Rectal smooth muscle tissue (tissue), 1 donor: ENCODE measurements at regions not wholly inside any gene's neighbourhood (a gene's known extent, or its start where the extent isn't known, plus 50 kb on each side); places are given as distances from the start of the nearest gene placed in this dataset.

Experiments
- H3K27ac ChIP-seq: one replicate; pipeline ENCODE4 v1.7.0; 2013; ENCODE audit warnings: low read depth, low read length, inconsistent platforms
- H3K27me3 ChIP-seq: one replicate; pipeline ENCODE4 v1.7.0; 2013; ENCODE audit warnings: low read length; ENCODE audit not compliant: control insufficient read depth, insufficient read depth
- H3K36me3 ChIP-seq: one replicate; pipeline ENCODE4 v1.7.0; 2013; ENCODE audit warnings: low read length; ENCODE audit not compliant: control insufficient read depth, insufficient read depth
- H3K4me1 ChIP-seq: one replicate; pipeline ENCODE4 v1.7.0; 2013; ENCODE audit warnings: low read length; ENCODE audit not compliant: control insufficient read depth, insufficient read depth
- H3K4me3 ChIP-seq: one replicate; pipeline ENCODE4 v1.7.0; 2013; ENCODE audit warnings: low read length
- H3K9ac ChIP-seq: one replicate; pipeline ENCODE4 v1.7.0; 2013; ENCODE audit warnings: low read length

DNA sequence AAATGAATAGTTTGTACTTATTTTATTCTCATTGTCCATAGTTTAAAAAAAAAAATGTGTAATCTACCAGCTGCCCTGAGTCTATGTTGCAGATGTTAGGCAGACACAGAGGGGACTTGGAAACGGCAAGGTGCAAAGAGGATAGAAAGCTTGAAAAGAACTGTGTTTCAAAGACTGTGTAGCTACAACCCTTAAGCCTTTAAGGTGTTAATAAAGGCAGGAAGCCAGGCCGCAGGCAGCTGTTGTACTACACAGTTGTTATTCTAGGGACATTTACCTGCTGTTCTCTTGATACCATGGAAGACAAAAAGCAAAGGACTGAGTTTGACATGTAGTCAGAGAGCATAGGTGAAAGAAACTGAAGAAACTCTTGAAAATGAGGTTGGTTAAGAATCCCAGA lies 440.0 kb downstream of the TUSC7 start:
- Histone ChIP-seq H3K4me3 (no peak overlapping the region), H3K36me3 (no peaks in the 10 kb centered on the region), H3K27ac (no peak overlapping the region), H3K27me3 (no peaks in the 10 kb centered on the region), H3K9ac (no peak overlapping the region), H3K4me1 (no peaks in the 10 kb centered on the region)

GRCh38 chr3:117150628-117151027 lies 441.0 kb downstream of the TUSC7 start:
- H3K27ac ChIP-seq: no peak overlapping the region

GRCh38 chr3:117160176-117160575 lies 450.6 kb downstream of the TUSC7 start:
- no peak overlapping the region for H3K9ac ChIP-seq
- H3K27me3 ChIP-seq: no peaks in the 10 kb centered on the region
- H3K27ac ChIP-seq: no peak overlapping the region
- no peak overlapping the region for H3K4me3 ChIP-seq
- H3K36me3 ChIP-seq: no peaks in the 10 kb centered on the region
- H3K4me1 ChIP-seq: no peaks in the 10 kb centered on the region

More at GRCh38 chr3:117150628-117151027, 441.0 kb downstream of the TUSC7 start:
- Histone ChIP-seq H3K4me1 (no peaks in the 10 kb centered on the region), H3K27me3 (no peaks in the 10 kb centered on the region), H3K9ac (no peak overlapping the region), H3K36me3 (no peaks in the 10 kb centered on the region), H3K4me3 (no peak overlapping the region)

DNA sequence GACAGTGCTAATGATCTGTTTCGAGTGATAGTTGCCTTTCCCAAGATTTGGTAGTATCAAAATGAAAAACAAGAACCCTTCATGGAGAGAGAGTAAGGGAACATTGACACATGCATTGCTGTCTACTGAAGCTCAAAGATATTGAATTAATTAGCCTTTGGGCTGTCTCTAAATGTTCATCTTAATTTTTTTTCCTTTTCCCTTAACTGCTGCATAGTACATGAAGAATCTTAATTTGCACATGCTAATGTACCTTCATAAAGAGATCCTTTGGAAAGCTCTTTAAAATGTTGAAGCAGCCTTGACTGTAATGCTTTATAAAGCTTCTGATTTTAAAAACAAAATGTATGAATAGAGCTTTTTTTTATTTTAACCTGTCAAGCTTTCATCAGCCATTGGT lies 452.2 kb downstream of the TUSC7 start:
- Histone ChIP-seq H3K27me3 (no peaks in the 10 kb centered on the region), H3K36me3 (no peaks in the 10 kb centered on the region), H3K4me1 (no peaks in the 10 kb centered on the region), H3K9ac (no peak overlapping the region), H3K4me3 (no peak overlapping the region), H3K27ac (no peak overlapping the region)

- Histone ChIP-seq H3K4me1 (no peaks in the 10 kb centered on the region), H3K9ac (no peak overlapping the region), H3K27ac (no peak overlapping the region), H3K4me3 (no peak overlapping the region), H3K36me3 (no peaks in the 10 kb centered on the region), H3K27me3 (no peaks in the 10 kb centered on the region)
Measured at GRCh38 chr3:117165176-117165575, 455.6 kb downstream of the TUSC7 start.

- H3K27me3 ChIP-seq: no peaks in the 10 kb centered on the region
- no peaks in the 10 kb centered on the region for H3K4me1 ChIP-seq
- H3K36me3 ChIP-seq: no peaks in the 10 kb centered on the region
- no peak overlapping the region for H3K4me3 ChIP-seq
- H3K27ac ChIP-seq: no peak overlapping the region
- H3K9ac ChIP-seq: no peak overlapping the region
Measured at GRCh38 chr3:117165601-117166051, 456.0 kb downstream of the TUSC7 start.

DNA sequence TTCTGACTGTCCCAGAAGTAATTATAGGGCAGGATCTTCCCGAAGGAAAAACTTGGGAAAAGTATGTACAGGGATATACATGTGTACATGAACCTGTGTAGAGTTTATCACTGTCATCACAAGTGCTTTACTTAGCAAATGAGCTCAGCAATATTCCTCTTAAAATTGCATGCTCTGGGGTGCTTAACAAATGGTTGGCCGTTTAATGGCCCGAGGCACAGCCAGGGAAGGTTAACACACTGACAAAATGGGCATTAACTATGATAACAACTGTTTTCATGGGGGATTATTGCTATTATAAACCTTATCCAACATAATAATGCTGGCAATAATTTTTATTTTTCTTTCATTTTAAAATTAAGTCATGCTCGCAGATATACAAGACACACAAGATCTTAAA lies 459.3 kb downstream of the TUSC7 start:
- H3K4me1 ChIP-seq: no peaks in the 10 kb centered on the region
- no peak overlapping the region for H3K9ac ChIP-seq
- H3K27me3 ChIP-seq: no peaks in the 10 kb centered on the region
- H3K4me3 ChIP-seq: no peak overlapping the region
- H3K36me3 ChIP-seq: no peaks in the 10 kb centered on the region
- no peak overlapping the region for H3K27ac ChIP-seq

DNA sequence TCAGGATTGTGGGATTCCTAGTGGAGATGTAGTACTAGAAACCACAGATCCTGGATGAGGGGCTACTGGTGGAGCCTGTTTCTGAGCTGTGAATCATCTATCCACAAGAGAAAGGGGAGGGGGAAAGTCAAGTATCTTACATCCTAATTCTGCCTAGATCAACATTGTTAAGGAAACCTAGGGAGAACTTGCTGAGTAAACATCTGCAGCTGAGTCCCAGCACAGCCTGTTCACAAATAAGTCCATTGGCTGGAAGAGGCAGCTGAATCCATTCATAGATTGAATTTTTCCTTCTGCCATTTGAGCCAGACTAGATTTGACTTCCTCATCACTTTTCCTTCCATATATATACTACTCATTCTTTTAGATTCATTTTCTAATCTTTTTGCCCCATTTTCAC lies 460.5 kb downstream of the TUSC7 start:
- H3K27ac ChIP-seq: no peak overlapping the region
- no peak overlapping the region for H3K9ac ChIP-seq
- no peak overlapping the region for H3K4me3 ChIP-seq
- no peaks in the 10 kb centered on the region for H3K27me3 ChIP-seq
- no peaks in the 10 kb centered on the region for H3K4me1 ChIP-seq
- no peaks in the 10 kb centered on the region for H3K36me3 ChIP-seq

DNA sequence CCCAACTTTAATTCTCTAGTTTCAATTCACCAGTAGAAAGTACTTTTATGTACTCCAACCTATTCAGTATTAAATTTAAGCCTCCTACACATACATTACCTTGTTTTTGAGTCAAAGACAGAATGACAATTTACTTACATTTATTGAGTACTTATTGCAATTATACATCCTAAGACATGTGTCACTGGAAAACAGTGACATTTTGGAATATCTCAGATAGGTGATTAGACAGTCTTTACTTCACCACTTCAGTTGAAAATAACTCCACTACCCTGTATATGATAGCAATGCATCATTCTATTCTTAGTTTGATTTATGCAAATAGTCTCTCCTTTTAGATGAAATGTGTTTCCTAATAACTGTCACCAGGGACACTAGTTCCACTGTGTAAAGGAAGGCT lies 461.5 kb downstream of the TUSC7 start:
- Histone ChIP-seq H3K27ac (no peak overlapping the region), H3K36me3 (no peaks in the 10 kb centered on the region), H3K9ac (no peak overlapping the region), H3K4me3 (no peak overlapping the region), H3K27me3 (no peaks in the 10 kb centered on the region), H3K4me1 (no peaks in the 10 kb centered on the region)

DNA sequence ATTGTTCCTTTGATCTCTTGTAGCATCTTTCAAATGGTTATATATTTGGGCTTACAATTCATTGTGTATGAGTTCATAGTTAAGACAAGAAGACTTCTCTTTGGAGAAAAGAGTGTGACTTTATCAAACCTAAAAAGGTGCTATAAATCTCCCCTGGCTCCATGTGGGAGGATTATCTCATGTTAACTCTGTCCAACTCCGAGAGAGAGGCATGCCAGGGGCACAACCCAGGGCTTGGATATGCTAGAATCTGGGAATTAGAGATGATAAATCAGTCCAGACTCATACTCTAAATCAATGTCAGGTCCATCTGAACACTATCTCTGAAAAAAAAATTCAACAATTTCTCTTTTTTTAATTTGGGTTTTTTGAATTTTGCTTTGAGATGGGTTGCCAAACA lies 462.8 kb downstream of the TUSC7 start:
- H3K4me3 ChIP-seq: no peak overlapping the region
- no peaks in the 10 kb centered on the region for H3K27me3 ChIP-seq
- no peak overlapping the region for H3K27ac ChIP-seq
- H3K4me1 ChIP-seq: no peaks in the 10 kb centered on the region
- H3K36me3 ChIP-seq: no peaks in the 10 kb centered on the region
- H3K9ac ChIP-seq: no peak overlapping the region

DNA sequence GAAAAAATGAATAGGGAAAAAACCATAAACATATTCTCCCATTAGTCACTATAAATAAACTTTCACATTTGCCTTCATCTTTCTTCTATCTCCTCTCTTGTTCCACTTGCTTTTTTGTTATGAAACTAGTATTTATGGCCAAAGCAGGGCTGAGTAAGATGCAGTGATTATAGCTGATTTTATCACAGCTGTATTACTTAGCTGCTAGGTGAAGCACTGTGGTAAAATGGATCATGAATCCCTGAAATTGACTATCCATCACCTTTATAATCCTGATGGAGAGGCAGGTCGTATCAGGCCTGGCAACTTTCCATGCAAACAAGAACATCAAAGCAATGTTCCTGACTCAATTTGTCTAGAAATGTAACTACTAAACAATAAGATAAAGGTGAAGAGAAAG lies 471.6 kb downstream of the TUSC7 start:
- Histone ChIP-seq H3K4me3 (no peak overlapping the region), H3K27ac (no peak overlapping the region), H3K4me1 (no peaks in the 10 kb centered on the region), H3K27me3 (no peaks in the 10 kb centered on the region), H3K9ac (no peak overlapping the region), H3K36me3 (no peaks in the 10 kb centered on the region)

GRCh38 chr3:117184574-117184973 lies 475.0 kb downstream of the TUSC7 start:
- no peak overlapping the region for H3K27ac ChIP-seq
- H3K9ac ChIP-seq: no peak overlapping the region
- no peaks in the 10 kb centered on the region for H3K4me1 ChIP-seq
- H3K4me3 ChIP-seq: no peak overlapping the region
- H3K36me3 ChIP-seq: no peaks in the 10 kb centered on the region
- no peaks in the 10 kb centered on the region for H3K27me3 ChIP-seq

DNA sequence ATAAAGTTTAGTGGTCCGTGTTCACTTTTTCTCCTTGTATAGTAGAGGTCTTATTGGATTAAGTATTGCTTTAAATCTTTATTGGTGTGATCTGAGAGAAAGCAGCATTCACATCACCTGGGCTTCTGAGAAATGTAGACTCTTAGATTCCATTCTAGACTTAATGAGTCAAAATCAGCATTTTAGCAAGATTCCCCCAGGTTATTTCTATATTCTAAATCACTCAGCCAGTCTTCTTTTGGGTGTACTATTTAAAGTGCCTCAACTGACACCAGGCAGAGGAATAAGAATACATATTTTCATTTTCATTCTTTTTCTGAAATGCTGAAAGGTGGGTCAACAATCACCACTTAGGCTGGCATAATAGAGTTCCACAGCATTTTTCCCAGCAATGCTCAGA lies 481.7 kb downstream of the TUSC7 start:
- Histone ChIP-seq H3K36me3 (no peaks in the 10 kb centered on the region), H3K27me3 (no peaks in the 10 kb centered on the region), H3K9ac (no peak overlapping the region), H3K4me3 (no peak overlapping the region), H3K27ac (no peak overlapping the region), H3K4me1 (no peaks in the 10 kb centered on the region)
